Ishikawa (cell line): ENCODE measurements at regions not wholly inside any gene's neighbourhood (a gene's known extent, or its start where the extent isn't known, plus 50 kb on each side); places are given as distances from the start of the nearest gene placed in this dataset.

Experiments used
- CEBPB ChIP-seq: IDR thresholded peaks from 2 replicates; pipeline ENCODE4 v1.6.1; 2012
- CREB1 ChIP-seq: IDR thresholded peaks from 2 replicates; pipeline ENCODE4 v1.6.1; 2012; ENCODE audit warnings: low read depth
- EGR1 ChIP-seq: IDR thresholded peaks from 2 replicates; pipeline ENCODE4 v1.6.1; 2012
- EP300 ChIP-seq: IDR thresholded peaks from 2 replicates; pipeline ENCODE4 v1.6.1; 2012; ENCODE audit warnings: borderline replicate concordance
- FOXM1 ChIP-seq: IDR thresholded peaks from 2 replicates; pipeline ENCODE4 v1.6.1; 2012; ENCODE audit warnings: low read depth, borderline replicate concordance
- MAX ChIP-seq: IDR thresholded peaks from 2 replicates; pipeline ENCODE4 v1.6.1; 2012
- NFIC ChIP-seq: IDR thresholded peaks from 2 replicates; pipeline ENCODE4 v1.6.1; 2012
- RAD21 ChIP-seq: IDR thresholded peaks from 2 replicates; pipeline ENCODE4 v1.6.1; 2012; ENCODE audit warnings: low read depth
- REST ChIP-seq: IDR thresholded peaks from 2 replicates; pipeline ENCODE4 v1.6.1; 2012; ENCODE audit warnings: low read depth, mild to moderate bottlenecking
- TAF1 ChIP-seq: IDR thresholded peaks from 2 replicates; pipeline ENCODE4 v1.6.1; 2012; ENCODE audit warnings: low read depth, mild to moderate bottlenecking
- TCF12 ChIP-seq: IDR thresholded peaks from 2 replicates; pipeline ENCODE4 v1.6.1; 2012; ENCODE audit warnings: low read depth
- TEAD4 ChIP-seq: IDR thresholded peaks from 2 replicates; pipeline ENCODE4 v1.6.1; 2012
- USF1 ChIP-seq: IDR thresholded peaks from 2 replicates; pipeline ENCODE4 v1.6.1; 2012
- YY1 ChIP-seq: IDR thresholded peaks from 2 replicates; pipeline ENCODE4 v1.6.1; 2012; ENCODE audit warnings: low read depth
- ZBTB7A ChIP-seq: IDR thresholded peaks from 2 replicates; pipeline ENCODE4 v1.6.1; 2012; ENCODE audit warnings: low read depth

- no peak for TF ChIP-seq CEBPB
- TF ChIP-seq FOXM1 = no peak
- no peak for TF ChIP-seq TEAD4
- TF ChIP-seq MAX = no peak
- no peak for TF ChIP-seq USF1
Measured at GRCh38 chr9:28007097-28007817, 434.0 kb upstream of the C9orf72 start.

- TF ChIP-seq ZBTB7A (no peak), FOXM1 (no peak), RAD21 (no peak), TEAD4 (no peak), YY1 (no peak), CREB1 (no peak)
Measured at GRCh38 chr9:28014212-28014611, 440.9 kb upstream of the C9orf72 start.

- TF ChIP-seq EP300 = no peak
- no peak for TF ChIP-seq YY1
- no peak for TF ChIP-seq NFIC
- no peak for TF ChIP-seq CEBPB
- no peak for TF ChIP-seq TCF12
- TF ChIP-seq RAD21 = no peak
- no peak for TF ChIP-seq CREB1
- TF ChIP-seq FOXM1 = no peak
- no peak for TF ChIP-seq MAX
- no peak for TF ChIP-seq TEAD4
- TF ChIP-seq USF1 = no peak
- no peak for TF ChIP-seq EGR1
Measured at GRCh38 chr9:28024676-28025075, 451.4 kb upstream of the C9orf72 start.

- TF ChIP-seq YY1 = no peak
Measured at GRCh38 chr9:28025186-28025585, 451.9 kb upstream of the C9orf72 start.

GRCh38 chr9:28031521-28032267 lies 458.4 kb upstream of the C9orf72 start:
- no peak for TF ChIP-seq NFIC
- TF ChIP-seq TEAD4 = no peak
- TF ChIP-seq TAF1 = no peak
- no peak for TF ChIP-seq YY1
- TF ChIP-seq TCF12 = no peak
- TF ChIP-seq EGR1 = no peak
- no peak for TF ChIP-seq USF1
- no peak for TF ChIP-seq MAX
- TF ChIP-seq RAD21 = no peak
- TF ChIP-seq REST = no peak
- no peak for TF ChIP-seq ZBTB7A
- no peak for TF ChIP-seq CREB1
- TF ChIP-seq CEBPB = no peak
- no peak for TF ChIP-seq EP300
- no peak for TF ChIP-seq FOXM1

- TF ChIP-seq MAX = no peak
- TF ChIP-seq CEBPB = no peak
- no peak for TF ChIP-seq TEAD4
- TF ChIP-seq TCF12 = no peak
- TF ChIP-seq TAF1 = no peak
- no peak for TF ChIP-seq CREB1
- no peak for TF ChIP-seq RAD21
- TF ChIP-seq YY1 = no peak
Measured at GRCh38 chr9:28032268-28032590, 458.9 kb upstream of the C9orf72 start.

GRCh38 chr9:28034242-28034641 lies 461.0 kb upstream of the C9orf72 start:
- TF ChIP-seq REST = no peak
- TF ChIP-seq RAD21 = no peak
- no peak for TF ChIP-seq YY1
- no peak for TF ChIP-seq TAF1
- no peak for TF ChIP-seq FOXM1
- TF ChIP-seq TEAD4 = no peak
- no peak for TF ChIP-seq NFIC
- TF ChIP-seq EP300 = no peak
- TF ChIP-seq CEBPB = no peak
- TF ChIP-seq TCF12 = no peak
- TF ChIP-seq USF1 = no peak
- no peak for TF ChIP-seq EGR1
- no peak for TF ChIP-seq CREB1
- TF ChIP-seq ZBTB7A = no peak
- no peak for TF ChIP-seq MAX
